Mesenchymal stem cell (in vitro differentiated cells and primary cell): ENCODE measurements at regions not wholly inside any gene's neighbourhood (a gene's known extent, or its start where the extent isn't known, plus 50 kb on each side); places are given as distances from the start of the nearest gene placed in this dataset.

ENCODE experiments used
- DNase-seq: peaks from one replicate; pipeline ENCODE4 v3.0.0-alpha.2; 2013
- H2AFZ ChIP-seq: one replicate; pipeline ENCODE4 v1.6.1; 2013; ENCODE audit warnings: low read depth, mild to moderate bottlenecking, control low read depth, inconsistent platforms, low read length, moderate library complexity
- H2AK5ac ChIP-seq: 2 replicates; pipeline ENCODE4 v1.6.1; 2013; ENCODE audit warnings: low read length, moderate library complexity, mild to moderate bottlenecking, inconsistent platforms; ENCODE audit not compliant: severe bottlenecking
- H2BK120ac ChIP-seq: one replicate; pipeline ENCODE4 v1.6.1; 2013; ENCODE audit warnings: low read depth, mild to moderate bottlenecking, inconsistent platforms, low read length, moderate library complexity
- H2BK12ac ChIP-seq, 2 experiments: one replicate each; pipeline ENCODE4 v1.6.1; 2013; ENCODE audit warnings: inconsistent platforms in 2 of 2, low read length in 2 of 2, mild to moderate bottlenecking in 2 of 2, moderate library complexity in 2 of 2, control low read depth in 1 of 2
- H2BK15ac ChIP-seq: one replicate; pipeline ENCODE4 v1.6.1; 2013; ENCODE audit warnings: mild to moderate bottlenecking, low read depth, inconsistent platforms; ENCODE audit not compliant: poor library complexity, severe bottlenecking
- H2BK5ac ChIP-seq: 2 replicates; pipeline ENCODE4 v1.6.1; 2013; ENCODE audit warnings: low read depth, mild to moderate bottlenecking, low read length, control low read depth, inconsistent platforms; ENCODE audit not compliant: poor library complexity, severe bottlenecking
- H3K14ac ChIP-seq, 2 experiments: one replicate each; pipeline ENCODE4 v1.6.1; 2013; ENCODE audit warnings: inconsistent platforms in 2 of 2, low read length in 2 of 2, control low read depth in 1 of 2, mild to moderate bottlenecking in 1 of 2, moderate library complexity in 1 of 2
- H3K18ac ChIP-seq, 2 experiments: one replicate each; pipeline ENCODE4 v1.6.1; 2013; ENCODE audit warnings: inconsistent platforms in 2 of 2, low read length in 2 of 2, control low read depth in 1 of 2, low read depth in 1 of 2, mild to moderate bottlenecking in 1 of 2
- H3K23ac ChIP-seq, 2 experiments: one replicate each; pipeline ENCODE4 v1.6.1; 2013; ENCODE audit warnings: inconsistent platforms in 2 of 2, low read length in 2 of 2, mild to moderate bottlenecking in 2 of 2, moderate library complexity in 2 of 2, control low read depth in 1 of 2
- H3K27ac ChIP-seq: 2 replicates; pipeline ENCODE4 v1.5.1; 2013; ENCODE audit warnings: mild to moderate bottlenecking, moderate library complexity, low read length, control low read depth, inconsistent platforms; ENCODE audit not compliant: poor library complexity, severe bottlenecking
- H3K27me3 ChIP-seq, 2 experiments: 2 replicates each; pipeline versions ENCODE4 v1.6.1 to v1.7.0; 2013; ENCODE audit warnings: low read length in 2 of 2, mild to moderate bottlenecking in 2 of 2, moderate library complexity in 2 of 2, control low read depth in 1 of 2, inconsistent platforms in 1 of 2; ENCODE audit not compliant: control insufficient read depth in 1 of 2, insufficient read depth in 1 of 2
- H3K36me3 ChIP-seq, 2 experiments: 2 replicates each; pipeline versions ENCODE4 v1.6.1 to v1.7.0; 2013; ENCODE audit warnings: low read length in 2 of 2, control low read depth in 1 of 2, inconsistent platforms in 1 of 2, low read depth in 1 of 2, mild to moderate bottlenecking in 1 of 2; ENCODE audit not compliant: insufficient read depth in 2 of 2, control insufficient read depth in 1 of 2
- H3K4ac ChIP-seq, 2 experiments: one replicate each; pipeline ENCODE4 v1.6.1; 2013; ENCODE audit warnings: inconsistent platforms in 2 of 2, low read length in 2 of 2, mild to moderate bottlenecking in 2 of 2, moderate library complexity in 2 of 2, control low read depth in 1 of 2, low read depth in 1 of 2
- H3K4me1 ChIP-seq: 2 replicates; pipeline ENCODE4 v1.6.1; 2013; ENCODE audit warnings: low read depth, low read length, control low read depth; ENCODE audit not compliant: control insufficient read depth, insufficient read depth
- H3K4me2 ChIP-seq: 2 replicates; pipeline ENCODE4 v1.6.1; 2013; ENCODE audit warnings: low read length, mild to moderate bottlenecking, inconsistent platforms; ENCODE audit not compliant: poor library complexity, severe bottlenecking
- H3K4me3 ChIP-seq, 2 experiments: 2 replicates each; pipeline versions ENCODE4 v1.5.1 to v1.7.0; 2013; ENCODE audit warnings: low read length in 2 of 2, mild to moderate bottlenecking in 2 of 2, control low read depth in 1 of 2, low read depth in 1 of 2; ENCODE audit not compliant: insufficient read depth in 1 of 2
- H3K79me1 ChIP-seq: replicated peaks from 2 replicates; pipeline ENCODE4 v1.6.1; 2013; ENCODE audit warnings: mild to moderate bottlenecking, control low read depth, low read length, inconsistent platforms; ENCODE audit not compliant: poor library complexity, severe bottlenecking
- H3K9ac ChIP-seq: 2 replicates; pipeline ENCODE4 v1.7.0; 2013; ENCODE audit warnings: mild to moderate bottlenecking, low read length, moderate library complexity
- H3K9me3 ChIP-seq: 2 replicates; pipeline ENCODE4 v1.7.0; 2013; ENCODE audit warnings: mild to moderate bottlenecking, low read length; ENCODE audit not compliant: control insufficient read depth
- H4K8ac ChIP-seq: one replicate; pipeline ENCODE4 v1.6.1; 2013; ENCODE audit warnings: inconsistent platforms, mild to moderate bottlenecking, low read length, moderate library complexity
- H4K91ac ChIP-seq: one replicate; pipeline ENCODE4 v1.6.1; 2013; ENCODE audit warnings: mild to moderate bottlenecking, low read length, inconsistent platforms
- WGBS: methylation state at CpG from one replicate; pipeline ENCODE4 v1.1.7; 2013; ENCODE audit warnings: mixed read lengths; 5-methylcytosine and 5-hydroxymethylcytosine counted together

DNA sequence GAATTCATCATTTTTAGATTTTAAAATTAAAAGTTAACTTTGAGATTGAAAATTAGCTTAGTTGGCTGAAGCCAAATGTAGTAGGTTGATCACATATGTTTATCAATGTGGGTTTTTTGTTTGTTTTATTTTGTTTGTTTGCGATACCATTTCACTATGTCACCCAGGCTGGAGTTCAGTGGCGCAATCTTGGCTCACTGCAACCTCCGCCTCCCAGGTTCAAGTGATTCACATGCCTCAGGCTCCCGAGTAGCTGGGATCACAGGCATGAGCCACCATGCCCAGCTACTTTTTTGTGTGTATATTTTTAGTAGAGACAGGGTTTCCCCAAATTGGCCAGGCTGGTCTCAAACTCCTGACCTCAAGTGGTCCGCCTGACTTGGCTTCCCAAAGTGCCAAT lies 665.7 kb upstream of the SLC10A2 start:
- no peak overlapping the region for H3K27ac ChIP-seq
- H2BK120ac ChIP-seq: no peak overlapping the region
- H3K36me3 ChIP-seq: no peaks in the 10 kb centered on the region
- H3K79me1 ChIP-seq: no peaks in the 10 kb centered on the region
- no peak overlapping the region for H3K4ac ChIP-seq
- H3K18ac ChIP-seq: no peak overlapping the region
- no peak overlapping the region for H3K9ac ChIP-seq
- H2AFZ ChIP-seq: no peak overlapping the region
- H4K91ac ChIP-seq: no peak overlapping the region
- no peak overlapping the region for H2BK5ac ChIP-seq
- H2BK12ac ChIP-seq: no peak overlapping the region
- H2AK5ac ChIP-seq: no peak overlapping the region
- no peak for DNase-seq
- no peaks in the 10 kb centered on the region for H3K27me3 ChIP-seq
- no peak overlapping the region for H3K4me3 ChIP-seq
- no peak overlapping the region for H4K8ac ChIP-seq
- no peak overlapping the region for H3K4me2 ChIP-seq
- H3K4me1 ChIP-seq: no peaks in the 10 kb centered on the region
- H2BK15ac ChIP-seq: no peak overlapping the region
- H3K14ac ChIP-seq: no peak overlapping the region
- no peak overlapping the region for H3K23ac ChIP-seq
- H3K9me3 ChIP-seq: no peaks in the 10 kb centered on the region
- 97% methylated on average over 4 of the region's 5 CpGs for WGBS

DNA sequence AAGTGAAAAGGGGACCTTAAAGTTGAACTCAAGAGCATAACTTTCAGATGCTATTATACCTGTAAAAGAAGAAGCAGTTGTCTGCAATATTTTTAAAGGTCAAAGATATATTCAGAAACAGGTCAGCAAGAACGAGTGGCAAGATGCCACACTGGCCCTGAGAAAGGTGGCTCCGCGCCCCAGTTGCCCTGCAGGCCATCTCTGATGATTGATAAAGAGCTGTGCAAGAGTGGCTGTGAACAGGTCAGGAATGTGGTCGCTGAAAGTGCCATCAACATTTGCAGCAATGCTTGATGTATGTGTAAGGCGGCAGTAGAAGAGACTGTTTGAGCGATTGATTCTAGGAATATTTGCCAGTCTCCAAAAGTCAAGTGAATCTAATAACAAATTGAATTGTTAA lies 664.2 kb upstream of the SLC10A2 start:
- 91% methylated on average over 6 of the region's 6 CpGs for WGBS
- no peak overlapping the region for H3K27ac ChIP-seq

DNA sequence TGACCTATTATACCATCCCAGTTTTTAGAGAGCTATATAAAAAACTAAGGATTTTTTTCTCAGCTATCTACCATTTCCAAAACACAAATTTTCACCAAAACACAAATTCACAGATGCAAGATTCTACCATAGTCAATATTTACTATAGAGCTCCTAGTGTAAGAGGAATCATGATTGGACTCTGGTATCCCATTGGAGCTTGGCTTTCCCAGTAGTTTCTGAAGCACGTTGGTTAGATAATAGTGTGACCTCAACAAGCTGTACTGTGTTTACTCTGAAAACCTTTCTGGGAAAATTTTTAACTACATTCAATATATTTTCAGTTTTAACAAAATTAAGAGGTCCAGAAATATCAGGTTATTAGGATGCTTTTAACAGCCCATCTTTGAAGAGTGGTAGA lies 660.6 kb upstream of the SLC10A2 start:
- Histone ChIP-seq H3K79me1 (no peaks in the 10 kb centered on the region), H3K4me2 (no peak overlapping the region), H3K18ac (no peak overlapping the region), H4K8ac (no peak overlapping the region), H3K23ac (no peak overlapping the region), H2BK15ac (no peak overlapping the region), H2AFZ (no peak overlapping the region), H4K91ac (no peak overlapping the region), H2BK5ac (no peak overlapping the region), H2BK12ac (no peak overlapping the region), H3K14ac (no peak overlapping the region), H3K4me1 (no peaks in the 10 kb centered on the region), H3K9ac (no peak overlapping the region), H3K27me3 (no peaks in the 10 kb centered on the region), H3K4ac (no peak overlapping the region), H3K36me3 (no peaks in the 10 kb centered on the region), H3K27ac (no peak overlapping the region), H2AK5ac (no peak overlapping the region), H3K9me3 (peaks cover 12% of the 10 kb centered on the region), H2BK120ac (no peak overlapping the region), H3K4me3 (no peak overlapping the region)
- no peak for DNase-seq
- 100% methylated on average over 1 of the region's 1 CpG for WGBS

More for the DNA sequence above, 664.2 kb upstream of the SLC10A2 start:
- no peak overlapping the region for H4K91ac ChIP-seq
- H3K79me1 ChIP-seq: no peaks in the 10 kb centered on the region
- H3K14ac ChIP-seq: no peak overlapping the region
- no peak overlapping the region for H3K9ac ChIP-seq
- no peaks in the 10 kb centered on the region for H3K4me1 ChIP-seq
- no peak overlapping the region for H4K8ac ChIP-seq
- no peak overlapping the region for H3K18ac ChIP-seq
- no peak overlapping the region for H3K4ac ChIP-seq
- no peaks in the 10 kb centered on the region for H3K27me3 ChIP-seq
- H3K36me3 ChIP-seq: no peaks in the 10 kb centered on the region
- no peak overlapping the region for H2AK5ac ChIP-seq
- no peak overlapping the region for H2BK15ac ChIP-seq
- H3K4me2 ChIP-seq: no peak overlapping the region
- DNase-seq: no peak
- H3K23ac ChIP-seq: no peak overlapping the region
- H3K9me3 ChIP-seq: no peaks in the 10 kb centered on the region
- no peak overlapping the region for H3K4me3 ChIP-seq
- no peak overlapping the region for H2BK120ac ChIP-seq
- H2BK5ac ChIP-seq: no peak overlapping the region
- H2BK12ac ChIP-seq: no peak overlapping the region
- H2AFZ ChIP-seq: no peak overlapping the region

DNA sequence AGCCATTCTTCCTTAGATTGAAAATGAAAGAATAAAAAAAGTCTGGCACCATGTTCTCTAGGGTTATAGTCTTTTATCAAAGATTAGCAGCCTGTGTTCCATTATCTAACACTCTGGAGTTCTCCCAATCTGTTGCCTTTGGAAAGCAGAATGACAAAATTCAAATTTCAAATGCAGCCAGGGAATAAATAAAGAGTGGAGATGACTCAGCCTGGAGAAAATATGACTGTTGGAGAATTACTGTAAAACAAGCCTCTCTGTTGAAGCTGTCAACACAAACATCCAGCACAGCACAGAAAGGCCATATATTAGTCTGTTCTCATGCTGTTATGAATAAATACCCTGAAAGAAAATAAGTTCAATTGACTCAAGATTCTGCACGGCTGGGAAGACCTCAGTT lies 650.5 kb upstream of the SLC10A2 start:
- WGBS: 0% methylated on average over 1 of the region's 1 CpG
- no peak for DNase-seq
- no peaks in the 10 kb centered on the region for H3K27me3 ChIP-seq
- H3K36me3 ChIP-seq: no peaks in the 10 kb centered on the region
- peaks cover 11% of the 10 kb centered on the region for H3K9me3 ChIP-seq
- H3K18ac ChIP-seq: no peak overlapping the region
- H3K23ac ChIP-seq: no peak overlapping the region
- H2AK5ac ChIP-seq: no peak overlapping the region
- no peak overlapping the region for H3K9ac ChIP-seq
- H2BK12ac ChIP-seq: no peak overlapping the region
- no peak overlapping the region for H2BK120ac ChIP-seq
- H3K27ac ChIP-seq: no peak overlapping the region
- H2BK5ac ChIP-seq: no peak overlapping the region
- H3K4me2 ChIP-seq: no peak overlapping the region
- no peak overlapping the region for H2BK15ac ChIP-seq
- H2AFZ ChIP-seq: no peak overlapping the region
- H3K14ac ChIP-seq: no peak overlapping the region
- H3K4ac ChIP-seq: no peak overlapping the region
- no peak overlapping the region for H3K4me3 ChIP-seq
- H4K8ac ChIP-seq: no peak overlapping the region
- no peaks in the 10 kb centered on the region for H3K79me1 ChIP-seq
- H3K4me1 ChIP-seq: no peaks in the 10 kb centered on the region
- no peak overlapping the region for H4K91ac ChIP-seq
